HG03135 (cell line): ENCODE measurements at regions not wholly inside any gene's neighbourhood (a gene's known extent, or its start where the extent isn't known, plus 50 kb on each side); places are given as distances from the start of the nearest gene placed in this dataset.

Experiments
- ATAC-seq: cut with Tn5 transposase; IDR thresholded peaks from one replicate; pipeline ENCODE4 v1.9.1; 2021; ENCODE audit warnings: mild to moderate bottlenecking, moderate library complexity; ENCODE audit not compliant: unreplicated experiment

GRCh38 chr5:89504051-89504450, 621.1 kb upstream of the MEF2C start:
- no peak for ATAC-seq

GRCh38 chr5:89499787-89500186, 616.8 kb upstream of the MEF2C start:
- no peak for ATAC-seq

GRCh38 chr5:89498699-89499098, 615.7 kb upstream of the MEF2C start:
- ATAC-seq = no peak

GRCh38 chr5:89493414-89493813, 610.4 kb upstream of the MEF2C start:
- no peak for ATAC-seq

- no peak for ATAC-seq
Measured at GRCh38 chr5:89484962-89485361, 602.0 kb upstream of the MEF2C start.

- no peak for ATAC-seq
Measured at GRCh38 chr5:89480406-89481007, 597.5 kb upstream of the MEF2C start.

- ATAC-seq = no peak
Measured at GRCh38 chr5:89478851-89479250, 595.9 kb upstream of the MEF2C start.

- ATAC-seq = no peak
Measured at GRCh38 chr5:89473196-89473595, 590.2 kb upstream of the MEF2C start.

- ATAC-seq = no peak
Measured at GRCh38 chr5:89471541-89471940, 588.6 kb upstream of the MEF2C start.

- no peak for ATAC-seq
Measured at GRCh38 chr5:89471115-89471514, 588.1 kb upstream of the MEF2C start.

- no peak for ATAC-seq
Measured at GRCh38 chr5:89470658-89471057, 587.7 kb upstream of the MEF2C start.

GRCh38 chr5:89458332-89458656, 575.3 kb upstream of the MEF2C start:
- no peak for ATAC-seq

GRCh38 chr5:89457411-89458331, 574.7 kb upstream of the MEF2C start:
- no peak for ATAC-seq

- no peak for ATAC-seq
Measured at GRCh38 chr5:89452081-89452480, 569.1 kb upstream of the MEF2C start.

GRCh38 chr5:89451263-89451662, 568.3 kb upstream of the MEF2C start:
- ATAC-seq = no peak

GRCh38 chr5:89450149-89450538, 567.2 kb upstream of the MEF2C start:
- ATAC-seq = no peak

GRCh38 chr5:89449392-89450148, 566.6 kb upstream of the MEF2C start:
- no peak for ATAC-seq

- no peak for ATAC-seq
Measured at GRCh38 chr5:89447027-89447426, 564.0 kb upstream of the MEF2C start.

GRCh38 chr5:89445106-89445745, 562.2 kb upstream of the MEF2C start:
- no peak for ATAC-seq

- ATAC-seq = no peak
Measured at GRCh38 chr5:89444088-89444487, 561.1 kb upstream of the MEF2C start.

- no peak for ATAC-seq
Measured at GRCh38 chr5:89443508-89443907, 560.5 kb upstream of the MEF2C start.
